ENCODE measurements at regions not wholly inside any gene's neighbourhood (a gene's known extent, or its start where the extent isn't known, plus 50 kb on each side); places are given as distances from the start of the nearest gene placed in this dataset.

DNA sequence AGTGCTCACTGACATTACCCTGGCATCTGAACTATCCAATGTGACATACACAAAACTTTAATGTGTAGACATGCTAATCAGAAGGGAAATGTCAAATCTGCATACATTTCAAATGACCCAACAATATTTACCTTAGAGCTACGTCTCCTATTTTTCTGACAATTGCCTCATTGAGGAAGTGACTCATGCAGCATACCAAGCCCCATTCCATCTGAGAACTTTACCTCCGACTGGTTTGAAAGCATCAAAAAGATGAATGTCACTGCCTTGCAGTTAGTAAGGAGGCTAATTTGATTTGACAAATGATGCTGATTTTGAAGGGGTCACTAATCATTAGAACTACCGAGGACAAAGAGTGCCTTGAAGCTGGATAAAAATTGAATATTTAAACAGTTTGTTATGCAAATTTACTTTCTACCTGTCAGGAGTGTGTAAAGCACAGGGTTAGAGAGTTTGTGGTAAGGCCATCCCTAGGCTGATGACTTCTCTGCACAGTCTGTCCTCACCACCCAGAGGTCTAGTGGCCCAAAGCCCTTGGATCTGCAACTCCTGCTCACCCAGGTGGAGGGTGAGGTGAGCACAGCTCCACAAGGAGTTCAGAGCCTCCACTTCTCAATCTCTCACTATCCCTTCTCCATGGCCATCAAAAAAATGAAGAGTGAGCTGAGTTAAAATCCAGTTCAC, 500.3 kb upstream of the C1orf87 start:
- intact Hi-C loops (cut with DNase I), result no loop called here
- Histone ChIP-seq H3K9ac (ENCODE audit: low read depth in 2 of 2, low read length in 2 of 2) (no peak overlapping the region), H3K36me3 (no peaks in the 10 kb centered on the region), H3K27me3 (no peaks in the 10 kb centered on the region), H3K9me3 (no peaks in the 10 kb centered on the region), H3K4me3 (no peak overlapping the region), H3K4me1 (no peaks in the 10 kb centered on the region), H3K27ac (no peak overlapping the region)
- no peak for DNase-seq
- TF ChIP-seq, protein P1, sequence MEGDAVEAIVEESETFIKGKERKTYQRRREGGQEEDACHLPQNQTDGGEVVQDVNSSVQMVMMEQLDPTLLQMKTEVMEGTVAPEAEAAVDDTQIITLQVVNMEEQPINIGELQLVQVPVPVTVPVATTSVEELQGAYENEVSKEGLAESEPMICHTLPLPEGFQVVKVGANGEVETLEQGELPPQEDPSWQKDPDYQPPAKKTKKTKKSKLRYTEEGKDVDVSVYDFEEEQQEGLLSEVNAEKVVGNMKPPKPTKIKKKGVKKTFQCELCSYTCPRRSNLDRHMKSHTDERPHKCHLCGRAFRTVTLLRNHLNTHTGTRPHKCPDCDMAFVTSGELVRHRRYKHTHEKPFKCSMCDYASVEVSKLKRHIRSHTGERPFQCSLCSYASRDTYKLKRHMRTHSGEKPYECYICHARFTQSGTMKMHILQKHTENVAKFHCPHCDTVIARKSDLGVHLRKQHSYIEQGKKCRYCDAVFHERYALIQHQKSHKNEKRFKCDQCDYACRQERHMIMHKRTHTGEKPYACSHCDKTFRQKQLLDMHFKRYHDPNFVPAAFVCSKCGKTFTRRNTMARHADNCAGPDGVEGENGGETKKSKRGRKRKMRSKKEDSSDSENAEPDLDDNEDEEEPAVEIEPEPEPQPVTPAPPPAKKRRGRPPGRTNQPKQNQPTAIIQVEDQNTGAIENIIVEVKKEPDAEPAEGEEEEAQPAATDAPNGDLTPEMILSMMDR (IDR thresholded peaks at IDR 0.05), result no peak

DNA sequence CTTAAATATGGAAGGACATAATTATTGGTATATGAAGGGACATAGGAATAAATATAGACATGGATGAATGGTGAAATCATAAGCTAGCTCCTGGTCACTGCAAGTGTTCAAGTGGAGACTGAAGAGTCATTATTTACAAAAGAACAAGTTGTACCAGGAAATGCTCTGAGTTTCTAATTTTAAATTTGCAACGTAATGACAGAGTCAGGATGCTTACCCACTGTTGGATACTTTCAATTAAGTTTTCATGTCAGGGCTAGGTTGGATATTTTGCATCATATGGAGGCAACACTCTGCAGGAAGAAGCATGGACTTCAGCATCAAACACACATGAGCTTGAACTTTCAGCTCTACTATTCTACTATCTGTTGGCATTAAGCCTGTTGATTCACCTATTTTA, 499.6 kb upstream of the C1orf87 start:
- Histone ChIP-seq H3K9me3 (no peaks in the 10 kb centered on the region), H3K27ac (no peak overlapping the region), H3K4me1 (no peaks in the 10 kb centered on the region), H3K27me3 (no peaks in the 10 kb centered on the region), H3K36me3 (no peaks in the 10 kb centered on the region), H3K9ac (ENCODE audit: low read depth in 2 of 2, low read length in 2 of 2) (no peak overlapping the region), H3K4me3 (no peak overlapping the region)
- intact Hi-C loops (cut with DNase I), result no loop called here
- TF ChIP-seq, protein P1 (IDR thresholded peaks at IDR 0.05), result no peak
- no peak for DNase-seq

DNA sequence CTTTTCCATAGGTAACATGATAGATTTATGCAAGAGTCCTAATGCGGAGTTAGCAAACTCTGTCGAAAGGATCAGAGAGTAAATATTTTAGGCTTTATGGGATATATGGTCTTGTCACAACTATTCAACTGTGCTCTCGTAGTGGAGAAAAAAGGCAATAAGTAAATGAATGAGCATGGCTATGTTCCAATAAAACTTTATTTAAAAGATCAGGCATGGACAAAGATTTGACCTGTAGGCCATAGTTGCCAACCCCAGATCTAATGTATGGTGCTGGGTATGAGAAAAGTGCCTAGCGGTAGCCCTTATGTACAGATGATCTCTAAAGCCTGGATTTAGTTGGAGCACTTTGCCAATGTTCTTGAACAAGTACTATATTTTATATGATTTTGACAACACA, 498.8 kb upstream of the C1orf87 start:
- Histone ChIP-seq H3K36me3 (no peaks in the 10 kb centered on the region), H3K27ac (no peak overlapping the region), H3K9me3 (no peaks in the 10 kb centered on the region), H3K4me1 (no peaks in the 10 kb centered on the region), H3K27me3 (no peaks in the 10 kb centered on the region), H3K4me3 (no peak overlapping the region), H3K9ac (ENCODE audit: low read depth in 2 of 2, low read length in 2 of 2) (no peak overlapping the region)
- TF ChIP-seq, protein P1 (IDR thresholded peaks at IDR 0.05), result no peak
- no peak for DNase-seq
- intact Hi-C loops (cut with DNase I), result no loop called here

DNA sequence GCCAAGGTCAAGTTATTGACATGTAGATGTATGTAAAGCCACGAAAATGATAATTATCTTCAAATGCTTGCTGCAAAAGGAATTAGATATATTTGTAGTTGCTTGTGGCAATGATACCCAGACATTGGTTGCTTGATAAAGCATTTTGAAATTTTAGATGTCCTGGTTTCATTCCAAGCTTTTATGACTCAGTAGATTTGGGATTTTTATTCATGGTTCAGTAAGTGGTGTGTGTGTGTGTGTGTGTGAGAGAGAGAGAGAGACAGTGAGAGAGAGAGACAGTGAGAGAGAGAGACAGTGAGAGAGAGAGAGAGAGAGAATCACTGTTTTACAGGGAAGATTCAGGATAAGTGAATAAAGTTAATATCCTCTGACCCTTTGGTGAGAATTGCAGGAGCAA, 498.2 kb upstream of the C1orf87 start:
- no peaks in the 10 kb centered on the region for H3K9me3 ChIP-seq
- no peaks in the 10 kb centered on the region for H3K27me3 ChIP-seq
- no peak overlapping the region for H3K4me3 ChIP-seq
- no peak overlapping the region for H3K27ac ChIP-seq
- no peaks in the 10 kb centered on the region for H3K36me3 ChIP-seq
- no peak overlapping the region for H3K9ac ChIP-seq (ENCODE audit: low read depth in 2 of 2, low read length in 2 of 2)
- H3K4me1 ChIP-seq, result no peaks in the 10 kb centered on the region
- TF ChIP-seq, protein P1 (IDR thresholded peaks at IDR 0.05), result no peak
- intact Hi-C loops (cut with DNase I), result no loop called here
- DNase-seq, result no peak

DNA sequence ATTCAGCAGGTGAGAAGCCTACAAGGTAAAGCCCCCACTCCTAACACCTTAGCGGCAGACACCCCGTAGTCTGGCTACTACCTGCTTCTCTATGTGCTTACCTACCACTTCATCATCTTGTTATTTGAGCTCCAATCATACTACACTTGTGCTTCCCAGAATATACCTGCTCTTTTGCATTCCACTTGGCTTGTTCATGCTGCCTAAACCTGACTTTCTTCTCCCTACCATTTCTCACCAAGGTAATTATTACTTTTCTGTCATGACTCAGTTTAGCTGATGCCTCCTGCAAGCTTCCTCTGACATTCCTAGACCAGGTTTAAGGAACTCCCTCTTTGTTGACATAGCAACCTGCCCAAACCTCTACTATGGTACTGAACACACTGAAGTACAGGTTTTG, 495.6 kb upstream of the C1orf87 start:
- TF ChIP-seq, protein P1 (IDR thresholded peaks at IDR 0.05), result no peak
- H3K27ac ChIP-seq, result no peak overlapping the region

More for the DNA sequence above, 495.6 kb upstream of the C1orf87 start:
- intact Hi-C loops (cut with DNase I), result no loop called here
- H3K27me3 ChIP-seq, result no peaks in the 10 kb centered on the region
- no peak overlapping the region for H3K4me3 ChIP-seq
- H3K36me3 ChIP-seq, result no peaks in the 10 kb centered on the region
- no peak for DNase-seq
- H3K9ac ChIP-seq (ENCODE audit: low read depth in 2 of 2, low read length in 2 of 2), result no peak overlapping the region
- H3K4me1 ChIP-seq, result no peaks in the 10 kb centered on the region
- no peaks in the 10 kb centered on the region for H3K9me3 ChIP-seq
